Retinal pigment epithelial cell (primary cell): ENCODE measurements at regions not wholly inside any gene's neighbourhood (a gene's known extent, or its start where the extent isn't known, plus 50 kb on each side); places are given as distances from the start of the nearest gene placed in this dataset.

Experiments used
- DNase-seq: peaks from one replicate; pipeline ENCODE4 v3.0.0-alpha.2; 2010; ENCODE audit warnings: low read depth
- H3K4me3 ChIP-seq: 2 replicates; pipeline ENCODE4 v1.5.1; 2011; ENCODE audit warnings: mild to moderate bottlenecking, low read length, control low read depth, moderate library complexity
- CTCF ChIP-seq: conservative IDR thresholded peaks from 2 replicates; pipeline ENCODE4 v1.5.1; 2011; ENCODE audit warnings: low read depth, low read length, control low read depth, inconsistent platforms

GRCh38 chr18:78716022-78716421 lies 263.6 kb upstream of the SALL3 start:
- TF ChIP-seq CTCF = no peak
- H3K4me3 ChIP-seq = no peak overlapping the region

GRCh38 chr18:78716581-78716980 lies 263.0 kb upstream of the SALL3 start:
- H3K4me3 ChIP-seq = no peak overlapping the region
- DNase-seq = no peak
- TF ChIP-seq CTCF = no peak

More at GRCh38 chr18:78716022-78716421, 263.6 kb upstream of the SALL3 start:
- no peak for DNase-seq

GRCh38 chr18:78717051-78717765 lies 262.4 kb upstream of the SALL3 start:
- H3K4me3 ChIP-seq = no peak overlapping the region
- DNase-seq = no peak
- TF ChIP-seq CTCF = no peak

- no peak overlapping the region for H3K4me3 ChIP-seq
- DNase-seq = no peak
- TF ChIP-seq CTCF = no peak
Measured at GRCh38 chr18:78717766-78718150, 261.9 kb upstream of the SALL3 start.

DNA sequence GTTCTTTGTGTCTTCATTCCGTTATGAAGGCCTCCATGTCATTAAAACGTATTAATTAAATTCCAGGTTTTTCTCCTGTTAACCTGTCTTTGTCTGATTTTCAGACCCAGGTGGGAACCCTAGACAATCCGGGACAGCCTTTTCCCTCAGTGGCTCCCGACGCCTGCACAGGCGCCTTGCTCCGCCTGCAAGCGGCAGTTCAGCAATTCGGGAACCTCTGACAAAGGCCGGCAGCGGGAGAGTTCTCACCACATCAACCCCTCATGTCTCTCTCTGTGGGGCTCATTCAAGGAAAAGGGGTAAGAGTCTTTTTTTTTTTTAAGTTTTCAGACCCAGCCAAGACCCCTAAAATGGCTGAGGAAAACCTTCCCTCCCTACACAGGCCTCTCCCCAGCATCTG lies 259.8 kb upstream of the SALL3 start:
- no peak overlapping the region for H3K4me3 ChIP-seq
- no peak for TF ChIP-seq CTCF
- DNase-seq = no peak

DNA sequence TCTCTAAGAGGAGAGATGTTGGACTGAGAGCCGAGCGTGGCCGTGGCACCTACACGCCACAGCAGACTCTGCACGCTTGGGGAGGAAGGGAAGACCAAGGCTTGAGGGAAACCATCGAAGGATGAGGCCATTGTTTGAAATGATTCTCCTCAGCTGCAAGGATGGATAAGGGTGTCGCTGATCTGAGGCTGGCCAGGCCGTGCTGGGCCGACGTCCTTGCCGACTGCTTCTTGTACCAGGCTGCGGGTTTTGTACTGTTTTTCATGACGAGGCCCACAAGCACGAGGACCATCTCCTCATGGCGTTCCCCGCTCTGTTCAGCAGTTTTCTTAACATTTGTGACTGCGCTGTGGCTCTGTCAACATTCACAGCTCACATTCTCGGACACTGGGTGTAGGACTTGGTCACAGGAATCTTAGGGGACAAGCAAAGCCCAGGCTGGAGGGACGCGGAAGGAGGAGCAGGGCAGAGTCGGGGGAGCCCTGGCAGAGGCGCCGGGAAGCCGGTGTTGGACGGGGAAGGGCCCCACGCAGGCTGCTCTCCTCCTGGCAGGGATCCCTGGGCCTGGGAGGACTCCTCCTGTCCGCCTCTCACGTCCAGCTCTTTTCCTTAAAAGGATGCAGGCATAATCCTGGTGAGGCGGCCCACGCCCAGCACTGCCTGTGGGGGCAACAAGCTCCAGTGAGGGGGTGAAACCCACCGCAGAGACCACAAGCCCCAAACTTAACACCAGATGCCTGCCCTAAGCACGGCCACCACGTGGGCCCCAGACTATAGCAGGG lies 259.0 kb upstream of the SALL3 start:
- no peak overlapping the region for H3K4me3 ChIP-seq
- no peak for TF ChIP-seq CTCF
- DNase-seq = no peak
